ENCODE measurements at regions not wholly inside any gene's neighbourhood (a gene's known extent, or its start where the extent isn't known, plus 50 kb on each side); places are given as distances from the start of the nearest gene placed in this dataset.

DNA sequence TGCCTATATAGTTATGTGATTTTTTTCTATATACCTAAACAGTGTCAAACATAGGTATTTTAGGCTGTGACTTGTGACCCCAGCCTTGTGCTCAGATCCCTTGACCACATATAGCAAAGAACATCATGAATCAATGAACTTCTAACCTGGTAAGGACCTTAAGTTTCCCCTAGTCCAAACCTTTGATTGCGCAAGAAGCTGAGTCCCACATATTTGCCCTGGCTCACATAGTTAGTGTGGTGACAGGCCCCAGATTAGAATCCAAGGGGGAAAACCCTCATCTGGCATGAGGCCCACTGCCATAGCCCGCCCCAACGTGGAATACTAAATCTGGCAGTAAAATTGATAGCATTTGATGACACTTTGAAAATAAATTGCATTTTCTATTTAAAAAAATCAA is 171.8 kb downstream of the MZT1 start:
- TF ChIP-seq SP1 (IDR thresholded peaks at IDR 0.05) (no peak), HDGF (IDR thresholded peaks at IDR 0.05; ENCODE audit: borderline replicate concordance) (no peak), ZNF384 (IDR thresholded peaks at IDR 0.05) (no peak), BHLHE40 (IDR thresholded peaks at IDR 0.05; ENCODE audit: borderline replicate concordance) (no peak), FOXA1 (IDR thresholded peaks at IDR 0.05) (no peak), FOXK2 (IDR thresholded peaks at IDR 0.05) (no peak)
- TF ChIP-seq, protein P1, sequence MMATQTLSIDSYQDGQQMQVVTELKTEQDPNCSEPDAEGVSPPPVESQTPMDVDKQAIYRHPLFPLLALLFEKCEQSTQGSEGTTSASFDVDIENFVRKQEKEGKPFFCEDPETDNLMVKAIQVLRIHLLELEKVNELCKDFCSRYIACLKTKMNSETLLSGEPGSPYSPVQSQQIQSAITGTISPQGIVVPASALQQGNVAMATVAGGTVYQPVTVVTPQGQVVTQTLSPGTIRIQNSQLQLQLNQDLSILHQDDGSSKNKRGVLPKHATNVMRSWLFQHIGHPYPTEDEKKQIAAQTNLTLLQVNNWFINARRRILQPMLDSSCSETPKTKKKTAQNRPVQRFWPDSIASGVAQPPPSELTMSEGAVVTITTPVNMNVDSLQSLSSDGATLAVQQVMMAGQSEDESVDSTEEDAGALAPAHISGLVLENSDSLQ (IDR thresholded peaks at IDR 0.05) = no peak
